ENCODE measurements at regions not wholly inside any gene's neighbourhood (a gene's known extent, or its start where the extent isn't known, plus 50 kb on each side); places are given as distances from the start of the nearest gene placed in this dataset.

DNA sequence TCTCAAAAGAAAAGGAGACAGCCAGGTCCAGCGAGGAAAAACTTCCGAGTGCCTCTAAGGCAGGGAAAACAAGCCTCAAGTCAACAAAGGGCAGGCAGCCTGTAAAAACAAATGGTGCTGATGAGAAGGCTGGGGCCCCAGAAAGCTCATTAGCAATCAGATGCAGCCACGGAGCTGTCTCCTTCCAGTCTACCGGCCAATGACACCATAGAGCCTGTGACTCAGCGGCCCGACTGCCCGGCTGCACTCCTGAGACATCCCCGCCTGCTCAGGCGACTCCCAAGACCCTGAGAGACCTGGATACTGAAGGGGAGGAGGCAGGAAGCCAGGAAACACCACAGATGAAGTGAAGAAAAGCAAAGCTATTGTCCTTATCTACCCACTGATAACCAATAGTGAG lies 120.1 kb upstream of the HDDC2 start:
- ChIA-PET POLR2A (ENCODE audit: unreplicated experiment) (no interaction called here), CTCF (no interaction called here)
- Histone ChIP-seq H3K4ac (ENCODE audit: low read depth, low read length) (no peak overlapping the region), H3K79me1 (ENCODE audit: low read depth in 1 of 2, low read length in 2 of 2) (no peaks in the 10 kb centered on the region), H3K14ac (replicated peaks; ENCODE audit: low read depth, low read length) (no peak overlapping the region), H3K4me2 (ENCODE audit: low read depth, low read length) (no peak overlapping the region; the same call in 1 of the 2 replicates), H4K8ac (ENCODE audit: low read depth in 2 of 2, low read length in 2 of 2) (no peak overlapping the region), H3K36me3 (ENCODE audit: control insufficient read depth, insufficient read depth, low read length) (no peaks in the 10 kb centered on the region), H3K18ac (ENCODE audit: low read depth, low read length) (no peak overlapping the region), H3K27me3 (ENCODE audit: control insufficient read depth, insufficient read depth, low read length) (no peaks in the 10 kb centered on the region; the same call in 1 of the 2 replicates), H4K91ac (ENCODE audit: insufficient read depth, low read depth, low read length) (no peak overlapping the region), H3K56ac (ENCODE audit: extremely low read depth, insufficient read depth, low read length) (no peak overlapping the region), H3K27ac (ENCODE audit: insufficient read depth, low read length) (no peak overlapping the region), H3K9me3 (ENCODE audit: control insufficient read depth, insufficient read depth, low read length) (no peaks in the 10 kb centered on the region), H3K23ac (ENCODE audit: low read depth, low read length) (no peak overlapping the region), H2BK120ac (ENCODE audit: low read depth, low read length) (no peak overlapping the region), H2AFZ (replicated peaks; ENCODE audit: low read length, poor library complexity) (peak overlapping the region; percentile 58), H4K20me1 (ENCODE audit: insufficient read depth, low read length) (no peaks in the 10 kb centered on the region), H3K4me1 (ENCODE audit: control insufficient read depth, insufficient read depth, low read length) (no peaks in the 10 kb centered on the region), H3K9ac (ENCODE audit: low read depth, low read length) (no peak overlapping the region), H3K4me3 (ENCODE audit: insufficient read depth, low read depth, low read length) (no peak overlapping the region), H2BK15ac (ENCODE audit: low read depth, low read length) (no peak overlapping the region), H2AK9ac (replicated peaks; ENCODE audit: low read depth, low read length, poor library complexity) (peak overlapping the region; percentile 9), H2AK5ac (ENCODE audit: low read depth, low read length) (no peak overlapping the region), H3K9me1 (ENCODE audit: insufficient read depth, low read length) (no peaks in the 10 kb centered on the region), H4K5ac (ENCODE audit: low read depth, low read length) (no peak overlapping the region), H2BK5ac (ENCODE audit: low read depth, low read length, poor library complexity, severe bottlenecking) (no peak overlapping the region), H2BK20ac (ENCODE audit: low read depth, low read length) (no peak overlapping the region)
- WGBS, 2 experiments (ENCODE audit: extremely low coverage in 2 of 2, insufficient read length in 1 of 2): 19% methylated on average over 2 of the region's 9 CpGs; no CpG with 5 or more reads in 1 of the 2 experiments
- dilution Hi-C loops (cut with HindIII; ENCODE audit: low sequenced_read_pairs, unreplicated experiment) (no loop called here), intact Hi-C loops (cut with micrococcal nuclease) (no loop called here), in situ Hi-C loops (cut with MboI; ENCODE audit: low sequenced_read_pairs) (no loop called here)
- DNase-seq (no peak), ATAC-seq (ENCODE audit: low read depth) (peak; percentile 42)
- TF ChIP-seq RCOR1 (IDR thresholded peaks at IDR 0.05; ENCODE audit: insufficient replicate concordance, low read length): no peak
- TF ChIP-seq CEBPB (IDR thresholded peaks at IDR 0.05; ENCODE audit: low read depth, low read length): no peak
- no peak for TF ChIP-seq SMC3 (IDR thresholded peaks at IDR 0.05; ENCODE audit: low read depth, low read length)
- no peak for TF ChIP-seq CHD1 (IDR thresholded peaks at IDR 0.05; ENCODE audit: low read depth, low read length)
- no peak for TF ChIP-seq RFX5 (IDR thresholded peaks at IDR 0.05; ENCODE audit: low read depth, low read length)
- TF ChIP-seq MAZ (IDR thresholded peaks at IDR 0.05; ENCODE audit: borderline replicate concordance, low read depth, low read length): no peak
- TF ChIP-seq MXI1 (IDR thresholded peaks at IDR 0.05; ENCODE audit: borderline replicate concordance, low read depth, low read length): no peak
- TF ChIP-seq MAFK (IDR thresholded peaks at IDR 0.05; ENCODE audit: low read depth, low read length): no peak
- TF ChIP-seq, protein P1, sequence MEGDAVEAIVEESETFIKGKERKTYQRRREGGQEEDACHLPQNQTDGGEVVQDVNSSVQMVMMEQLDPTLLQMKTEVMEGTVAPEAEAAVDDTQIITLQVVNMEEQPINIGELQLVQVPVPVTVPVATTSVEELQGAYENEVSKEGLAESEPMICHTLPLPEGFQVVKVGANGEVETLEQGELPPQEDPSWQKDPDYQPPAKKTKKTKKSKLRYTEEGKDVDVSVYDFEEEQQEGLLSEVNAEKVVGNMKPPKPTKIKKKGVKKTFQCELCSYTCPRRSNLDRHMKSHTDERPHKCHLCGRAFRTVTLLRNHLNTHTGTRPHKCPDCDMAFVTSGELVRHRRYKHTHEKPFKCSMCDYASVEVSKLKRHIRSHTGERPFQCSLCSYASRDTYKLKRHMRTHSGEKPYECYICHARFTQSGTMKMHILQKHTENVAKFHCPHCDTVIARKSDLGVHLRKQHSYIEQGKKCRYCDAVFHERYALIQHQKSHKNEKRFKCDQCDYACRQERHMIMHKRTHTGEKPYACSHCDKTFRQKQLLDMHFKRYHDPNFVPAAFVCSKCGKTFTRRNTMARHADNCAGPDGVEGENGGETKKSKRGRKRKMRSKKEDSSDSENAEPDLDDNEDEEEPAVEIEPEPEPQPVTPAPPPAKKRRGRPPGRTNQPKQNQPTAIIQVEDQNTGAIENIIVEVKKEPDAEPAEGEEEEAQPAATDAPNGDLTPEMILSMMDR (conservative IDR thresholded peaks at IDR 0.05; ENCODE audit: low read depth, low read length): no peak
- BruUV-seq (replicated peaks): no TSS peak
